ENCODE measurements at regions not wholly inside any gene's neighbourhood (a gene's known extent, or its start where the extent isn't known, plus 50 kb on each side); places are given as distances from the start of the nearest gene placed in this dataset.

GRCh38 chr2:2777876-2778275 is 446.8 kb upstream of the MYT1L start:
- Histone ChIP-seq H3K9ac (ENCODE audit: low read depth in 1 of 2, low read length in 2 of 2) (no peak overlapping the region), H3K36me3 (ENCODE audit: control insufficient read depth in 4 of 4, insufficient read depth in 3 of 4, low read depth in 1 of 4, low read length in 3 of 4) (no peaks in the 10 kb centered on the region), H3K9me3 (ENCODE audit: control insufficient read depth in 4 of 4, low read length in 3 of 4) (peaks cover 0 to 15% (median 7%) of the 10 kb centered on the region in 4 donors), H3K27ac (ENCODE audit: low read depth in 1 of 2, low read length in 2 of 2) (no peak overlapping the region), H3K27me3 (ENCODE audit: control insufficient read depth in 4 of 4, insufficient read depth in 4 of 4, low read length in 3 of 4) (no peaks in the 10 kb centered on the region), H3K4me1 (ENCODE audit: control insufficient read depth in 4 of 4, insufficient read depth in 4 of 4, low read length in 3 of 4) (no peaks in the 10 kb centered on the region), H3K4me3 (ENCODE audit: low read depth in 1 of 3, low read length in 3 of 3) (no peak overlapping the region)
- no peak for DNase-seq (ENCODE audit: low spot score)
- TF ChIP-seq TAF1 (conservative IDR thresholded peaks at IDR 0.05) (no peak), ZBTB33 (IDR thresholded peaks at IDR 0.05) (no peak), GABPA (IDR thresholded peaks at IDR 0.05 in 1 of 2, conservative IDR thresholded peaks at IDR 0.05 in 1 of 2) (no peak), RXRA (IDR thresholded peaks at IDR 0.05) (no peak), HNF4G (IDR thresholded peaks at IDR 0.05) (no peak), NR2F2 (IDR thresholded peaks at IDR 0.05) (no peak), FOXA2 (IDR thresholded peaks at IDR 0.05) (no peak), SP1 (IDR thresholded peaks at IDR 0.05) (no peak), CTCF (IDR thresholded peaks at IDR 0.05; ENCODE audit: low read depth, low read length, missing input control) (no peak), HNF4A (conservative IDR thresholded peaks at IDR 0.05) (no peak), EGR1 (IDR thresholded peaks at IDR 0.05; ENCODE audit: low read depth in 2 of 2) (no peak), FOXA1 (IDR thresholded peaks at IDR 0.05) (no peak), RAD21 (IDR thresholded peaks at IDR 0.05) (no peak)
- TF ChIP-seq, protein P1, sequence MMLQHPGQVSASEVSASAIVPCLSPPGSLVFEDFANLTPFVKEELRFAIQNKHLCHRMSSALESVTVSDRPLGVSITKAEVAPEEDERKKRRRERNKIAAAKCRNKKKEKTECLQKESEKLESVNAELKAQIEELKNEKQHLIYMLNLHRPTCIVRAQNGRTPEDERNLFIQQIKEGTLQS (IDR thresholded peaks at IDR 0.05), result no peak
- 87% methylated on average over 2 of the region's 2 CpGs for WGBS

DNA sequence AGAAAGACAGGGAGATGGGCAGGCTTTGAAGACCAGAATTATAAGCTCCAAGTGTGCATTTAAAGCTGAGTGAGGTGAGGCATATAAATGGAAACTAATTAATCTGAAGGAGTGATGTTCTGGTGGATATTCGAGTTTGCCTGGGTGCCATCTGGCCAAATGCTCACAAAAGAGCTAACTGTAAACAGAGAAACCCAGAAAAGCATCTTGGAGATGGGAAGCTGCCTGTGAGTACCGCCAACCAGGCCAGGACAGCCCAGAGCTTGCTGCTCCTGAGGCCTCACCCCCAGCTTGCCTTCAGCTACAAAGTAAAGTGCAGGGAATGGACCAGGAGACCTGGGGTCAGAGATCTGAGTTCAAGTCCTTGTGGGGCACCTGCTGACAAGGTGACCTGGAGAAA is 446.1 kb upstream of the MYT1L start:
- no peak overlapping the region for H3K9ac ChIP-seq (ENCODE audit: low read depth in 1 of 2, low read length in 2 of 2)
- H3K9me3 ChIP-seq (ENCODE audit: control insufficient read depth in 4 of 4, low read length in 3 of 4), result peaks cover 0 to 15% (median 7%) of the 10 kb centered on the region in 4 donors
- no peaks in the 10 kb centered on the region for H3K4me1 ChIP-seq (ENCODE audit: control insufficient read depth in 4 of 4, insufficient read depth in 4 of 4, low read length in 3 of 4)
- TF ChIP-seq HNF4G (IDR thresholded peaks at IDR 0.05) (no peak), EGR1 (IDR thresholded peaks at IDR 0.05; ENCODE audit: low read depth in 2 of 2) (no peak), ZBTB33 (IDR thresholded peaks at IDR 0.05) (no peak), SP1 (IDR thresholded peaks at IDR 0.05) (no peak), TAF1 (conservative IDR thresholded peaks at IDR 0.05) (no peak), FOXA1 (IDR thresholded peaks at IDR 0.05) (no peak), HNF4A (conservative IDR thresholded peaks at IDR 0.05) (no peak), FOXA2 (IDR thresholded peaks at IDR 0.05) (no peak), RXRA (IDR thresholded peaks at IDR 0.05) (no peak), YY1 (IDR thresholded peaks at IDR 0.05) (no peak), RAD21 (IDR thresholded peaks at IDR 0.05) (no peak), NR2F2 (IDR thresholded peaks at IDR 0.05) (no peak), CTCF (IDR thresholded peaks at IDR 0.05; ENCODE audit: low read depth, low read length, missing input control) (no peak), GABPA (IDR thresholded peaks at IDR 0.05 in 1 of 2, conservative IDR thresholded peaks at IDR 0.05 in 1 of 2) (no peak)
- TF ChIP-seq, protein P1 (IDR thresholded peaks at IDR 0.05), result no peak
- TF ChIP-seq, protein P2, sequence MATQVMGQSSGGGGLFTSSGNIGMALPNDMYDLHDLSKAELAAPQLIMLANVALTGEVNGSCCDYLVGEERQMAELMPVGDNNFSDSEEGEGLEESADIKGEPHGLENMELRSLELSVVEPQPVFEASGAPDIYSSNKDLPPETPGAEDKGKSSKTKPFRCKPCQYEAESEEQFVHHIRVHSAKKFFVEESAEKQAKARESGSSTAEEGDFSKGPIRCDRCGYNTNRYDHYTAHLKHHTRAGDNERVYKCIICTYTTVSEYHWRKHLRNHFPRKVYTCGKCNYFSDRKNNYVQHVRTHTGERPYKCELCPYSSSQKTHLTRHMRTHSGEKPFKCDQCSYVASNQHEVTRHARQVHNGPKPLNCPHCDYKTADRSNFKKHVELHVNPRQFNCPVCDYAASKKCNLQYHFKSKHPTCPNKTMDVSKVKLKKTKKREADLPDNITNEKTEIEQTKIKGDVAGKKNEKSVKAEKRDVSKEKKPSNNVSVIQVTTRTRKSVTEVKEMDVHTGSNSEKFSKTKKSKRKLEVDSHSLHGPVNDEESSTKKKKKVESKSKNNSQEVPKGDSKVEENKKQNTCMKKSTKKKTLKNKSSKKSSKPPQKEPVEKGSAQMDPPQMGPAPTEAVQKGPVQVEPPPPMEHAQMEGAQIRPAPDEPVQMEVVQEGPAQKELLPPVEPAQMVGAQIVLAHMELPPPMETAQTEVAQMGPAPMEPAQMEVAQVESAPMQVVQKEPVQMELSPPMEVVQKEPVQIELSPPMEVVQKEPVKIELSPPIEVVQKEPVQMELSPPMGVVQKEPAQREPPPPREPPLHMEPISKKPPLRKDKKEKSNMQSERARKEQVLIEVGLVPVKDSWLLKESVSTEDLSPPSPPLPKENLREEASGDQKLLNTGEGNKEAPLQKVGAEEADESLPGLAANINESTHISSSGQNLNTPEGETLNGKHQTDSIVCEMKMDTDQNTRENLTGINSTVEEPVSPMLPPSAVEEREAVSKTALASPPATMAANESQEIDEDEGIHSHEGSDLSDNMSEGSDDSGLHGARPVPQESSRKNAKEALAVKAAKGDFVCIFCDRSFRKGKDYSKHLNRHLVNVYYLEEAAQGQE (IDR thresholded peaks at IDR 0.05), result no peak
- TF ChIP-seq, protein P3, sequence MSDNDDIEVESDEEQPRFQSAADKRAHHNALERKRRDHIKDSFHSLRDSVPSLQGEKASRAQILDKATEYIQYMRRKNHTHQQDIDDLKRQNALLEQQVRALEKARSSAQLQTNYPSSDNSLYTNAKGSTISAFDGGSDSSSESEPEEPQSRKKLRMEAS (IDR thresholded peaks at IDR 0.05), result no peak
- DNase-seq (ENCODE audit: low spot score), result no peak
- H3K27me3 ChIP-seq (ENCODE audit: control insufficient read depth in 4 of 4, insufficient read depth in 4 of 4, low read length in 3 of 4), result no peaks in the 10 kb centered on the region
- no peak overlapping the region for H3K4me3 ChIP-seq (ENCODE audit: low read depth in 1 of 3, low read length in 3 of 3)
- no peak overlapping the region for H3K27ac ChIP-seq (ENCODE audit: low read depth in 1 of 2, low read length in 2 of 2)
- H3K36me3 ChIP-seq (ENCODE audit: control insufficient read depth in 4 of 4, insufficient read depth in 3 of 4, low read depth in 1 of 4, low read length in 3 of 4), result no peaks in the 10 kb centered on the region
- 61% methylated on average over 2 of the region's 2 CpGs for WGBS

Measured in liver (tissue), 8 donors.